GM12874 (cell line): ENCODE measurements at regions not wholly inside any gene's neighbourhood (a gene's known extent, or its start where the extent isn't known, plus 50 kb on each side); places are given as distances from the start of the nearest gene placed in this dataset.

Source experiments
- CTCF ChIP-seq: IDR thresholded peaks from 2 replicates; pipeline ENCODE4 v1.5.1; 2011; ENCODE audit warnings: low read depth, mild to moderate bottlenecking, control low read depth, low read length, moderate library complexity; ENCODE audit not compliant: insufficient read depth

GRCh38 chr3:21876782-21877181 is 125.8 kb upstream of the ZNF385D start:
- TF ChIP-seq CTCF: no peak

- no peak for TF ChIP-seq CTCF
Measured at GRCh38 chr3:21877214-21877754, 126.3 kb upstream of the ZNF385D start.

GRCh38 chr3:21879184-21879886 is 128.3 kb upstream of the ZNF385D start:
- TF ChIP-seq CTCF: no peak

- no peak for TF ChIP-seq CTCF
Measured at GRCh38 chr3:21888656-21889055, 137.6 kb upstream of the ZNF385D start.

GRCh38 chr3:21889166-21889565 is 138.2 kb upstream of the ZNF385D start:
- no peak for TF ChIP-seq CTCF

GRCh38 chr3:21892104-21892503 is 141.1 kb upstream of the ZNF385D start:
- TF ChIP-seq CTCF: no peak

GRCh38 chr3:21893242-21893641 is 142.2 kb upstream of the ZNF385D start:
- TF ChIP-seq CTCF: no peak
